ENCODE measurements at regions not wholly inside any gene's neighbourhood (a gene's known extent, or its start where the extent isn't known, plus 50 kb on each side); places are given as distances from the start of the nearest gene placed in this dataset.

DNA sequence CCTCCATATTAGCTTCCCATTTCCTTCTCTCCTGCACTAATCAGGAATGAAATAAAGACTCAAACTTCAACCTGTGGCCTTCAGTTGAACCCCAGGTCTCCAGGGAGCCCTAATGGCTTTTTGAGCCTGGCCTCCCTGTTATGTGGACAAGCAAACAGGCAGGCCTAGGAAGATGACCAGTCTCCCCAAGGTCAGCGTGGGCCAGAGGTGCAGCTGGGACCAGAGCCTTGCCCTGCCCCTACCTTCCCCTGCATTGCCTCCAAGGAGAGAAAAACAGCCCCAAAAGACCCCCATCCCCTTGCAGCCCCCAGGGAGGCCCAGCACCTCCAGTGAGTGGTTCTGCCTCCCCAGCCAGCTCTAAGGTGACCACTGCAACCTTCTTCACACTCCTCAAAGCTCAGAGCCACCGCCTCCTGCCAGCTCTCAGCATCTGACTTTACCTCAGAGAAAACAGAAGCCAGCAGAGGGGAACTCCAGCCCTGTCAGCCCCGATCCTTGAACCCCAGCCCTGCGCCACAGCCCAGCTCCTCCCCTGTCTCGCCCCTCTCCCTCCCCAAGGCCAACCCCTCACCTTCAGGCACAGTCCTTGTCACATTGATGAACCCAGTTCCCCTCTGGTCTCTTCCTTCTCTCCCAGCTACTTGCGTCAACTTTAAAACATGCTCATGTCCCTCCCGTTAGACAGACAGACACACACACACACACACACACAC, 59.5 kb upstream of the ID2 start:
- FAIRE-seq (no peak), DNase-seq (ENCODE audit: insufficient read length, low spot score) (no peak)
- TF ChIP-seq PAX5 (IDR thresholded peaks at IDR 0.05; ENCODE audit: insufficient read depth, low read length, severe bottlenecking) (no peak), POLR2AphosphoS5 (IDR thresholded peaks at IDR 0.05; ENCODE audit: low read depth, low read length) (no peak), POU2F2 (IDR thresholded peaks at IDR 0.05; ENCODE audit: low read depth, low read length) (no peak), SPI1 (IDR thresholded peaks at IDR 0.05; ENCODE audit: low read depth, low read length) (no peak), TAF1 (IDR thresholded peaks at IDR 0.05; ENCODE audit: low read depth, low read length) (no peak), POLR2A (IDR thresholded peaks at IDR 0.05; ENCODE audit: low read depth, low read length) (no peak)

DNA sequence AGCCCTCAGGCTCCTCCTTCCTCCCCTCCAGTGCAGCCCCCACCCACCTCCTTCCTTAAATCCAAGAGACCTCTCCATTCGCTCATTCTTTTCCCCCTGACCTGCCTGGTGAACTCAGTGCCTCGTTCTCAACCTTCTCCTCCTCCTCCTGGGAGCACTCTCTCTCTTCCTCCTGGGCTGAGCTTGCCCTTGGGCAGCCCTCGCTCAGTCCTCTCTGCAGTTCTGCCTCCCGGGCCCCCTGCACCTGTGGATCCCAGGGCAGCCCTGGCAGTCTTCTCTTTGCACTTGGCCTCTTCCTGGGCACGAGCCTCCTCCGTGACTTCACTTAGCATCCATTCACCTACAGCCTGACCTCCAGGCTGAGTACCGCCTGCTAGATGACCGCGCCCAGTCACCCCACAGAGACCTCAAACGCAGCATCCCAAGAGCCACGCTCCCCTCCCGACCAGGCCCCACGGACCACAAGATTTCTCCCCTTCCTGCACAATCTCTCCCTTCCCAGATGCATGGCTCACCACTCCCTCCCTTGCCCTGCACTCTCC, 58.9 kb upstream of the ID2 start:
- DNase-seq (ENCODE audit: insufficient read length, low spot score) (no peak), FAIRE-seq (no peak)
- no peak for TF ChIP-seq PAX5 (IDR thresholded peaks at IDR 0.05; ENCODE audit: insufficient read depth, low read length, severe bottlenecking)
- no peak for TF ChIP-seq TAF1 (IDR thresholded peaks at IDR 0.05; ENCODE audit: low read depth, low read length)

DNA sequence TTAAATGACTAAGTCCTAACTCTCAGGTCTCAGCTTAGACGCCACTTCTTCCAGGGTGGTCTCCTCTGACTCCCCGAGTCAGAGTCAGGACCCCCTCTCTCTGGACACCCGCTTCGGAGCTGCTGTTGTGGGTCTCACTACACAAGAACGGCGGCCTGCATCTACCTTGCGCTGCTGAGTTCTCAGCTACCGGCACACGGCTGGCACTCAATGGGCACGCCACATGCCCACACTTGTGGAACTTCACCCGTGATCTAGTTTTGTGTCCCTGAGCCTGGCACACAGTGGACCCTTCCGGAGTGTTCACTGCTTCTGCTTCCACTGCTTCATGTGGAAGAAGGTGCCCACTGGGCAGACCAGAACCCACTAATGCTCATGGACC, 58.3 kb upstream of the ID2 start:
- TF ChIP-seq POLR2A (IDR thresholded peaks at IDR 0.05; ENCODE audit: low read depth, low read length) (no peak), TAF1 (IDR thresholded peaks at IDR 0.05; ENCODE audit: low read depth, low read length) (no peak), PAX5 (IDR thresholded peaks at IDR 0.05; ENCODE audit: insufficient read depth, low read length, severe bottlenecking) (no peak), POU2F2 (IDR thresholded peaks at IDR 0.05; ENCODE audit: low read depth, low read length) (no peak), SPI1 (IDR thresholded peaks at IDR 0.05; ENCODE audit: low read depth, low read length) (no peak), POLR2AphosphoS5 (IDR thresholded peaks at IDR 0.05; ENCODE audit: low read depth, low read length) (no peak)
- FAIRE-seq (no peak), DNase-seq (ENCODE audit: insufficient read length, low spot score) (no peak)

DNA sequence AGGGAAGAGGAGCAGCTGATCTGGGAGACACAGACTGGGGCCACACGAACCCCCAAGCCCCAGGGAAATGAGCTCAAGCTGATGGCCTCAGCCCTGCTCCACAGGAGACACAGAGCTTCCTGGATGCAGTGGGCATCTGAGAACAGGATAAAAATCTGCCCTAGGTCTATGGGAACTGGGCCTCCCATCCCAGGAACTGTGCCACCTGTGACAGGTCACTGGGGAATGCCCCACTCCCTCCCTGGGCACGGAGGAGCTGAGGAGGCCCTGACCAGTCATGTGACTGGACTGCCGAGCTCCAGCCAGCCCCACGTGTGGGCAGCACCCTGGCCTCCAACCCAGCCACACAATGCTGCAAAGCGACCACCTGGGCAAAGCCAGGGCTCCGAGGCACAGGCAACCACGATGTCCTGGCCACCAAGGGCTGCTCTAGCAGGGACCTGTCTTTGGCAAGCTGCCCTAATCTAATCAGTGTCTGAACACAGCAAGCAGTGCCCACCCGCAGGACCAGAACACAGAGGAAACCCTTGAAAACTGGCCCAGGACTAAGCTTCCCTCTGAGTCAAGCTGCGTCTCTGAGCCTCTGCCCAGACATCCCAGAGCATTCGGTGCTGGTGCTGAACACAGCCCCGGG, 57.8 kb upstream of the ID2 start:
- no peak for DNase-seq (ENCODE audit: insufficient read length, low spot score)
- TF ChIP-seq PAX5 (IDR thresholded peaks at IDR 0.05; ENCODE audit: insufficient read depth, low read length, severe bottlenecking) = no peak
- no peak for TF ChIP-seq POLR2A (IDR thresholded peaks at IDR 0.05; ENCODE audit: low read depth, low read length)
- TF ChIP-seq TAF1 (IDR thresholded peaks at IDR 0.05; ENCODE audit: low read depth, low read length) = no peak
- no peak for TF ChIP-seq POU2F2 (IDR thresholded peaks at IDR 0.05; ENCODE audit: low read depth, low read length)
- no peak for TF ChIP-seq SPI1 (IDR thresholded peaks at IDR 0.05; ENCODE audit: low read depth, low read length)
- no peak for TF ChIP-seq POLR2AphosphoS5 (IDR thresholded peaks at IDR 0.05; ENCODE audit: low read depth, low read length)
- no peak for FAIRE-seq

DNA sequence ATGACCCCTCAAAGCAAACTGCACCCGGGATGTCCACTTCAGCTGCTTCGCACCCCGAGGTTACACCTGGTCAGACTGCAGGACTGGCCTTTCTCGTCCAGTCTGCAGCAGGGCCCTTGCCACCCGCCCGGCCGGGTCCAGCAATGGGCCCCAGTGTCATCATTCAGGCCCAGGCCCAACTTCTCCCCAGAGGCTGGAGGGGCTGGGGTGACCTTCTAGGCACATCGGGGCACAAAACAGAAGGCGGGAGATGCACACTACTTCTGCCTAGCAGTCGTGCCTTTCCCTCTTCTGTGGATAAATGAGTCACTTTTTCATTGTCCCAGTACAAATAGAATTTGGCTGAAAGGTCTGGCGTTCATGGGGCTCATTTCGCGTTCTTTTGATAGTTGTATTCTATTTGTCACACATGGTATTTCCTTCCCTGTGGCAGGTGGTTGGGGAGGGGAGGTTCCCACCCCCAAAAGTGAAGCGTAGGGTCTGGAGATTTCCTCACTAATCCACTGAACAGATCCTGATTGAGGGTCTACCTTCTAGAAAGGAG, 56.9 kb upstream of the ID2 start:
- FAIRE-seq (no peak), DNase-seq (ENCODE audit: insufficient read length, low spot score) (no peak)
- no peak for TF ChIP-seq POU2F2 (IDR thresholded peaks at IDR 0.05; ENCODE audit: low read depth, low read length)
- TF ChIP-seq PAX5 (IDR thresholded peaks at IDR 0.05; ENCODE audit: insufficient read depth, low read length, severe bottlenecking) = no peak
- TF ChIP-seq SPI1 (IDR thresholded peaks at IDR 0.05; ENCODE audit: low read depth, low read length) = no peak
- TF ChIP-seq POLR2A (IDR thresholded peaks at IDR 0.05; ENCODE audit: low read depth, low read length) = no peak
- no peak for TF ChIP-seq POLR2AphosphoS5 (IDR thresholded peaks at IDR 0.05; ENCODE audit: low read depth, low read length)

DNA sequence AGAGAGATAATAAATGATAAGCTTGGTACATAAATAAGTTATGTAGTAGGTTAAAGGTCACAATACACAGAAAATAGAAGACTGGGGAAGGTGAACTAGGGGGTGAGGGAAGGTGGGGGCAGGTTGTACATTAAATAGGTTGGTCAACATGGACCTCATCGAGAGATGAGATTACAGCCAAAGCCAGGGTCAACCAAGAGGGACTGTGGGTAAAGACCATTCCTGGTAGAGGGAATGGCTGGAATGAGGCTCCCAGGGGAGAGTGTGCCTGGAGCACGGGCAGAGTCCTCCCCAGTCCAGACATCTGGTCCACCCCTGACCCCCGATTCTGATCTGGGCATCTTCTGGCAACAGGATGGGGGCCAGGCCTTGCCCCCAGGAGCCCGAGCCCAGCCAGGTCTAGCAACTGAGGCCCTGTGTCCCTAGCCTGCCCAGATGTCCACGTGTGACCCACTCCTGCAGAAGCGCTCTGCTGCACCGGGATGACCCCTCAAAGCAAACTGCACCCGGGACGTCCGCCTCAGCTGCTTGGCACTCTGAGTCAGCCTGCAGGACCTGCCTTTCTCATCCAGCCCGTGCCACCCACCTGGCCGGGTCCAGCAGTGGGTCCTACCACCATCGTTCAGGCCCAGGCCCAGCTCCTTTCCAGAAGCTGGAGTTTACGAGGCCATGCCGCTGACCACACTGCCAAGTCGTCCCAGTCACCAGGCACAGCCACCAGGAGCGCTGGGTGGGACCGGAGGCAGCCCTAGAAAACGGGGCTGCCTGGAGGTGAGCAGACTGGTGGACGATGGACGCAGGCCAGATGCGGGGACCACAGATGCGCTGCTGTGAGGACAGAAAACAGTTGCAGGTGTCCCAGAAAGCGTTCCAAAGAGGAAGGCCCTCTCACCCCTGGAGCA, 56.2 kb upstream of the ID2 start:
- no peak for TF ChIP-seq PAX5 (IDR thresholded peaks at IDR 0.05; ENCODE audit: insufficient read depth, low read length, severe bottlenecking)
- TF ChIP-seq SPI1 (IDR thresholded peaks at IDR 0.05; ENCODE audit: low read depth, low read length) = no peak
- no peak for TF ChIP-seq POLR2A (IDR thresholded peaks at IDR 0.05; ENCODE audit: low read depth, low read length)
- TF ChIP-seq TAF1 (IDR thresholded peaks at IDR 0.05; ENCODE audit: low read depth, low read length) = no peak
- TF ChIP-seq POLR2AphosphoS5 (IDR thresholded peaks at IDR 0.05; ENCODE audit: low read depth, low read length) = no peak
- no peak for TF ChIP-seq POU2F2 (IDR thresholded peaks at IDR 0.05; ENCODE audit: low read depth, low read length)
- DNase-seq (ENCODE audit: insufficient read length, low spot score) (no peak), FAIRE-seq (no peak)

DNA sequence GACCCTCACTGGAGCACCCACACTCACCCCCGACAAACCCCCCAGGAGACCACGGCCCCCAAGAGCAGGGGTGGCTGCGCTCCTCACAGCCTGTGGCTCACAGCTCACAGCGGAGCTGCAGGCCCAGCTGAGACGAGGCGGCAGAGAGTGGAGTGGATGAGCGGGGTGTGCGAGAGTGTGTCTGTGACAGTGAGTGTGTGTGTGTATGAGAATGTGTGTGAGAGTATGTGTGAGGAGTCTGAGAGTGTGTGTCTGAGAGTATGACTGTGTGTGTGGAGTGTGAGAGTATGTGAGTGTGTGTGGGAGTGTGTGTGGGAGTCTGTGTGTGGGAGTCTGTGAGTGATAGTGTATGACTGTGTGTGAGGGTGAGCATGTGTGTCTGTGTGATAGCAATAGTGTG, 55.3 kb upstream of the ID2 start:
- TF ChIP-seq PAX5 (IDR thresholded peaks at IDR 0.05; ENCODE audit: insufficient read depth, low read length, severe bottlenecking) (no peak), POU2F2 (IDR thresholded peaks at IDR 0.05; ENCODE audit: low read depth, low read length) (0 out of 2 replicates have a peak, but pooled peaks have one; percentile 29), TAF1 (IDR thresholded peaks at IDR 0.05; ENCODE audit: low read depth, low read length) (no peak)
- DNase-seq (ENCODE audit: insufficient read length, low spot score) (no peak), FAIRE-seq (no peak)

DNA sequence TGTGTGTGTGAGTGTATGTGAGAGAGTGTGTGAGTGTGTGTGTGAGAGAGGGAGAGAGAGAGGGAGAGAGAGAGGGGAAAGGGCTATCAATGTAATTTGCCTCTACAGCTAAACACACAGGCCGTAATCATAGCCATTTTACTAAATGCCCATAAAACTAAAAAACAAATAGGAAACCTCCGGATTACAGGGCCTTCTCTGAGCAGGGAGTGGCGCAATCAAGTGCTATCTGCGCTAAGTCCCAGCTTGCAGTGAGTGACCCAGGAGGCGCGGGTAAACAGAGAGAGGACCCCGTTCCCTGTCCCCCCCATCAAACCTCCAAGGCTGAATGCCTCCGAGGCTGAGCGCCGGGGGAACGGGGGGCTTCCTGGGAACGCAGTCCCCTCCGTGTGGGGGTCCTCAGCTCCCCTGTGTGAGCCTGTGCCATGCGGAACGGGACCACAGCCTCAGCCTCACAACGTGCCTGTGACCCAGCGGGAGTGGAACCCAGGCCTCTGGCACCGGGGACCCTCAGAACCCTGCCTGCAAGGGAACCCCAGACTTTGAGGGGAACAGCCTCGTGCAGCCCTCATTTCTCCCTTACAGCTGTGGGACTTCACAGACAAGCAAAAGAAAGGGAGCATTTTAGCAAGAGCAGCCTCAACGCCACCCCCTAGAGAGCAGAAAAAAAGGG, 54.7 kb upstream of the ID2 start:
- DNase-seq (ENCODE audit: insufficient read length, low spot score) = no peak
- FAIRE-seq = no peak

More for the DNA sequence above, 54.7 kb upstream of the ID2 start:
- TF ChIP-seq POLR2A (IDR thresholded peaks at IDR 0.05; ENCODE audit: low read depth, low read length) = no peak
- TF ChIP-seq PAX5 (IDR thresholded peaks at IDR 0.05; ENCODE audit: insufficient read depth, low read length, severe bottlenecking) = no peak
- no peak for TF ChIP-seq POLR2AphosphoS5 (IDR thresholded peaks at IDR 0.05; ENCODE audit: low read depth, low read length)
- no peak for TF ChIP-seq SPI1 (IDR thresholded peaks at IDR 0.05; ENCODE audit: low read depth, low read length)
- TF ChIP-seq POU2F2 (IDR thresholded peaks at IDR 0.05; ENCODE audit: low read depth, low read length) = no peak
- TF ChIP-seq TAF1 (IDR thresholded peaks at IDR 0.05; ENCODE audit: low read depth, low read length) = no peak

Data from GM12891 (cell line).